ENCODE measurements at regions not wholly inside any gene's neighbourhood (a gene's known extent, or its start where the extent isn't known, plus 50 kb on each side); places are given as distances from the start of the nearest gene placed in this dataset.

- DNase-seq, result no peak
Observed at GRCh38 chr4:110780538-110780937, 157.7 kb upstream of the PITX2 start.

GRCh38 chr4:110781944-110782343, 159.1 kb upstream of the PITX2 start:
- no peak for DNase-seq

DNA sequence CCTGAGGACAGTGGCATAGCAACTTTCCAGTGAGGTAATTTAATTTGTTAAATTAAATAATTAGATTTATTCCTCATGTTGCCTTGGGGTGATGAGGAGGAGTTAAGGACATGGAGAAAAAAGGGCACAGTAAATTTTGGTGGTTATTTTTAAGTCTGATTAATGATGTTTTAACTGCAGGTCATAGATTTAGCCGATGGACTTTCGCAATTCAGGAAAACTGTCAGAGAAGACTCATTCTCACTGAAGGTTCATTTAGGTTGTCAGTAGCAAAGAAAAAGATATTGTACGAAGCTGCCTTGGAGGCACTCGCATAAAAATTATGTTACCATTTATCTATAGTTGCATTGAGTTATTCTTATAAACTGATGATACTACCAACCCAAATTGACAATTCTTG, 164.2 kb upstream of the PITX2 start:
- no peak for DNase-seq

DNA sequence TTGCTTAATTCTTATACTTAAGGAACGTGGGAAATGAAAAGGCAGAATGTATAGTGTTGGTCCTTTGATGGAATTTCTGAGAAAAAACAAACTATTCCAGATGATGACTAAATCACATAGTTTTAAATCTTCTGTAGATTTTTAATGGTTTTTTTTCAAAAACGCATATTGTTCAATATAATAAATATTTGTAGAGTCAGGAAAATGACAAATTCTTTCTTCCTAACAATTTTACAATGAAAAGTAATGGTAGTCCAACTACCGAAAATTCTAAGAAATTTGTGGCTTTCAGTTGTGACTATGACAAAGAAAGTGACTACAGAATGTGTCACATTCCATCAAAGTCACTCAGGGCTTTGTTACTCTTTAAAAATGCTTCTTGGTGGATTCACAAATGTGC, 164.8 kb upstream of the PITX2 start:
- no peak for DNase-seq

- DNase-seq, result no peak
Observed at GRCh38 chr4:110788302-110788701, 165.4 kb upstream of the PITX2 start.

- no peak for DNase-seq
Observed at GRCh38 chr4:110792036-110792435, 169.2 kb upstream of the PITX2 start.

DNA sequence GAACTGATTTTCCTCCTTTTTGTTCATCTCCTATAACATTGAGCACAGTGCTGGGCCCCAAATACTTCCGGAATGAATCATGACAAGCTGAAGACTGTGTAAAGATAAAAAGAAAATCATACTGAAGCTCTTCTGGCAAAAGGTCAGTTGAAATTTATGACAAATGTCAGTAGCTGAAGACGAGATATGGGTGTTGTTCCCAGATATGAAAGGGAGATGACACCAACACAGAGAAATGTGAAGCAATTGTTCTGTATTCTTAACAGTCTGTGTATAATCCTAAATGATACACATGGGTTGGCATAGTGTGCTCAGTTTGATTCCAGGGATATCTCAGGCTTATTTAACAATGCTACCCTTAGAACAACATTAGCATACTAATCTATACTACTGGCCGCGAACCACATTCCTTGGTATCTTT, 170.5 kb upstream of the PITX2 start:
- no peak for DNase-seq

DNA sequence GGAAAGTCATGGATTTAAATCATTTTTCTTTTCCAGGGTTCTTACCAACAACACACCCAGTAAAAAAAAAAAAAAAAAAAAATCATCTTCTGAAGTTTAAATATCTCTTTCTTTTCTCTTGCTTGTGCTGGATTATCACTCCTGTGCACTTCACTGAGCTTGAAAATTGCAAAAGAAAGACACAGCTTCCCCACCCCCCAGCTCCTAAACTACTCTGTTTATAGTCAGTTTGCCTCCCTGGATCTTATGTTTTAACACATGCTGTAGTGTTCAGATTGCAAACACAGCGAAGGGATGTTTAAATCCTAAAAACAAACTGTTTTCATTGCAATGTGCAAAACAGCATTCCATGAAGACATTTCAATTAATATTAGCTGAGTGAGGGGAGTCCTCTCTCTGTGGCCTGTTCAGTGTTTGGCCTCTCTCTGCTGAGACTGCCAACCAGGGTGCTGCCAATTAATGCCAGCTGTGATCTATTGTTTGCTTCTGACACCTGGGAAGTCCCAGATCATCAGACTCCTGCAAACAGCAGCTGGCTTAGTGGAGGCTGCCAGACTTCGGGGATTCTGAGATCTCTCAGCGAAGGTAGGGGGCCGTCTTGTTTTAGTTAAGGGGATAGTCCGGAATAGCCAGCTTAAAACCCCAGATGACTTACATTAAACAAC, 171.1 kb upstream of the PITX2 start:
- DNase-seq, result peak; percentile 70

- DNase-seq, result no peak
Observed at GRCh38 chr4:110795971-110796370, 173.1 kb upstream of the PITX2 start.

DNA sequence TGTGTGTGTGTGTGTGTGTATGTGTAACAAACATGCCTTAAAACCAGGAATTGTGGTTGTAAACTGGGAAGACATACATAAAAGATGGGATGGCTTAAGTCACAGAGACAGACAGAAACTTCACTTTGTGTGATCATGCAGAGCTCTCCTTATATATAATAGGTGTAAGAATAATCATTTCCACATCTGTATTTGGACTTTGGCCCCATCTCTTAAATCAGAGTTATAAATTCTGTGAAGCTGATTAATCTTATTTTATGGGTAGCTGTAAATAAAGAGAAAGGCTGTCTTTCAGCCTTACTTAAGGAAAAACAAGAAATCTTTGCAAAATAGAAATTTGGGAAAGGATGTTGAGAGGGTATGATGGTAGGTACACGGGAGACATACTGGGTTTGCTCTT, 174.6 kb upstream of the PITX2 start:
- no peak for DNase-seq

GRCh38 chr4:110798687-110799086, 175.8 kb upstream of the PITX2 start:
- DNase-seq, result no peak

DNA sequence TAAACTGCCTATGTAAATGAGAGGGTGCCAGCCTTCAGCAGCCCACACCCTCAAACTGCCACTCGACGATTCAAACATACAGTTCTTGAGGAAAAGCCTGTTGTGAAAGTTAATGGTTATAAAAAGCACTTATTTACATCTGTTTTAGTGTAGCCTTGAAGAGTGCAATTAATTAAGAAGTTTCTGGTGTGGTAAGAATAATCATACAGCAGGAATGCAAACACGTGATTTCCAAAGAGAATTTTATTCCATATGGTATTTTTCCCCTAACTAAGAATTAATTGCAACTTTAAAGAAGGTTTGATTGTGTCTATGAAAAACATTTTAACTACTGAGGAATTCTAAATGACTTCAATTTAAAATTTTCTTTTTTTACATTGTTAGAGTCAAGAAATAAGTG, 176.3 kb upstream of the PITX2 start:
- no peak for DNase-seq

DNA sequence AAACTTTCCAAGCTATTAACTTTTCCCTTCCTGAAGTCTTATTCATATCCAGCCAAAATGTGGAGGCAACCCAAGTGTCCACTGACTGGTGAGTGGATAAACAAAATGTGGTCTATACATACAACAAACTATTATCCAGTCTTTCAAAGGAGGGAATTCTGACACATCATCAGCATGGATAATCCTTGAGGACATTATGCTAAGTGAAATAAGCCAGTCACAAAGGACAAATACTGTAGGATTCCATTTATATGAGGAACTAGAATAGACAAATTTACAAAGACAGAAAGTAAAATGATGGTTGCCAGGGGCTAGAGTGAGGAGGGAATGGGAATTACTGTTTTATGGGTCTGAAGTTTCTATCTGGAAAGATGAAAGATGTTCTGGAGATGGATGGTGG, 178.7 kb upstream of the PITX2 start:
- no peak for DNase-seq

DNA sequence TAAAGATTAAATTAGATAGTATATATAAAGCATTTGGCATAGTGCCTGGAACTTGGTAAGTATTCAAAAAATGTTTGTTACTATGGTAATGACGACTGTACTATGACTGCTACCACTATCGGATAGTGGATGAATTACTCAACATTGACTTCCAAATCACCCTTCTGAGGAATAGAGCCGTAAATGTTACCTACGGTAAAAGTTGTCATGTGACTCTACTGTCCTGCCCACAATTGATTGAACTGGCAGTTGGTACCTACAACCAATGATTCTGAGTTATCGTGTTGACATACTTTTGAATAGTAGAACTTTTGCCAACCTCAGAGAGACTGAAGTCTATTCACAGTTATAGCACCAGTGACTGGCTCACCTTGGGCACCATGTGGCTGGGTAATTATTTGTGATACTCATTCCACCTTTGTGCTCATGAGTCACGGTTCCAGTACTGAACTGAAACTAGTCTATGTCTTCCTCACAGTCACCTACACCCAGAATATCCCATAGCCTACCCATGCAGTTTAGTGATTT, 185.5 kb upstream of the PITX2 start:
- DNase-seq, result no peak

DNA sequence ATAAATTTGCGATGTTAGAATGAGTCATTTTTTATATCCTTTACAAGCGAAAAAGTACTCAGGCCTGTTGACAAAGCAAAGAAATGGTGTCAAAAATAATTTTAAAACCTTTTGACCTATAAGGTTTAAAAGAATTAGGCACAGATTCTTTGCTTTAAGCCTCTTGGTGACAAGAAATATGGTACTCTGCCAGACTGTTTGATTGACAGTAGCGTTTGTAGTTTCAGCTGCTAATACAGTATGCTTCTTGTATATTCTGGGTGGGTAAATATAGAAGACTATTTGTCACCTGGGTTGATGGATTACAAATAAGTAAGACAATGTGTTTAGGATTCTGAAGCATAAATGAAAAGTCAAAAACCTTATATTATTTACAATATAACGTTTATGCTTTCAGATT, 193.1 kb upstream of the PITX2 start:
- DNase-seq, result no peak

- no peak for DNase-seq
Observed at GRCh38 chr4:110816367-110816766, 193.5 kb upstream of the PITX2 start.

DNA sequence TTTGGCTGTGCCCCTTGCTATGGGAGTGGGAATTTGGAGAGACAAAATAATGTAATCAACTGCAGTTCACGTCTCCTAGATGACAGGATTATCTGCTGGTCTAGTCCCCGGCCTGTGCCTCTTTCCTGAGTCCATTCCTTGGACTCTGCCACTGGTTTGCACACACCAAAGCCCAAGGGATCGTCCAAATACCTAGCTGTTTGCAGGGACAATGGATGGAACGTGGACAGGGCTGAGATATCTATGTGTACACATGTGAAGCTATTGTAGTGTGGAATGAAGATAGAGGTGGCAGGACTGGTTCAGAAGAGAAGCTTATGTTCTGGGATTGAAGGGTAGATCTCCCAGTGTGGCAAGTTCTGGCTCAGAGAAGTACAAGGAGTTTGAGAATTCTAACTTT, 198.3 kb upstream of the PITX2 start:
- DNase-seq, result no peak

GRCh38 chr4:110823251-110823650, 200.4 kb upstream of the PITX2 start:
- DNase-seq, result no peak

GRCh38 chr4:110824344-110824743, 201.5 kb upstream of the PITX2 start:
- DNase-seq, result no peak

- DNase-seq, result no peak
Observed at GRCh38 chr4:110826656-110827055, 203.8 kb upstream of the PITX2 start.

GRCh38 chr4:110830461-110830860, 207.6 kb upstream of the PITX2 start:
- DNase-seq, result peak; percentile 66

DNA sequence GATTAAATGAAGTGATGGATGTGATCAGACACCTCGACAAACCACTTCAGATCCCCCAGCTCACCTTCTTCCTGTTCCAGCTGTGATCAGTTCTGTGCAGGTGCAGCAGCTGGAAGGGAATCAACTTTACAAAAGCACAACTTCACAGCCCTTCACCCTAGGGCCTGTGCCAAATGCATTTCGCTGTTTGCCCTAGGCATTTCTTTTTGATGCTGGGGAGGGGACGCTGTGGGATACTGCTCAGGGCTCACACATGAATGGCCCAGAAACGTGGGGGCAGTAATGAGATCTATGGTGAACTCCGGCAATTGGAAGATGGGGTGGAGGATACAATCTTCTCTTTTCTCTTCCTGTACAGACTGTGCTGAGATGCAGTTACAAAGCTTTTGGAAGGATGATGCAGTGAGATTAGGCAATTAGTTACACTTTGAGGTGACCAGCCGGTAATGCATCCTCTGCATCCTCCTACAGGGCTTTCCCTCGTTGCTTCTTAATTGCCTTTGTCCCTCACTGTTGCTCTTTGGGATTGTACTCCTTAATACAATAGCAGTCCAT, 215.1 kb upstream of the PITX2 start:
- no peak for DNase-seq

DNA sequence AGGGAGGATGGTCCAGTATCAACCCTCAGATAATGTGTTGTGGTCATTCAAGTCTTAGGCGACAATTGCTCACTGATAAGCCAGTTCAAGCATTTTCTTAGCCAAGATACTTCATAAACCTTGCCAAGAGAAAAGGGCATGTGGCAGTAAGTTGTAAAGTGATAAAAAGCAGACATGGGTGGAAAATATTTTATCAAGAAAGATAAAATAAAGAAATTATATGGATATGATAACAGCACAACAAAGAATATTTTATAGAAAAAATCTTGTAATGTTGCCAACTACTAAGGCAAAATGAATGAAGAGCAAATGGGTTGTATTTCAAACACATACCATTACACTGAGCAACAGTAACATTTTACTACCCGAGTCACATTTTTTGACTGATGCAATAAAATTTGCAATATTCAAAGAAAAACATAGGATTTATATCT, 217.4 kb upstream of the PITX2 start:
- no peak for DNase-seq

DNA sequence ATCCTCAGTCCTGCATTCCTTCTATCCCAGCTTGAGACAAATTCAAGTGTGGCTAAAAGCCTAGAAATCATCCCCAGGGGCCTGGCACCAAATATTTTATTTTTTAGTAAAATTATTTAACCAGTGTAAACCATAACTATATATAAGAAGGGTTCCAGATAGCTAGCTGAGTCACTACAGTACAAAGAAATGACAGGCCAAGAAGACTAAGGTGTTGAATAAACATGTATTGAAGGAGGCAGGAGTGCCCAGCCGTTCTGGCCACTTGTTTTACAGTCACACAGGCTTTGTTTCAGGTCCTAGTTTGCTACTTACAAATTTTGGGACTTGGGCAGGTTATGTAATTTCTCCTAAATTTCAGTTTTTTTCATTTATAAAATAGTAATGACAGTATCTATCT, 225.9 kb upstream of the PITX2 start:
- DNase-seq, result peak; percentile 5

DNA sequence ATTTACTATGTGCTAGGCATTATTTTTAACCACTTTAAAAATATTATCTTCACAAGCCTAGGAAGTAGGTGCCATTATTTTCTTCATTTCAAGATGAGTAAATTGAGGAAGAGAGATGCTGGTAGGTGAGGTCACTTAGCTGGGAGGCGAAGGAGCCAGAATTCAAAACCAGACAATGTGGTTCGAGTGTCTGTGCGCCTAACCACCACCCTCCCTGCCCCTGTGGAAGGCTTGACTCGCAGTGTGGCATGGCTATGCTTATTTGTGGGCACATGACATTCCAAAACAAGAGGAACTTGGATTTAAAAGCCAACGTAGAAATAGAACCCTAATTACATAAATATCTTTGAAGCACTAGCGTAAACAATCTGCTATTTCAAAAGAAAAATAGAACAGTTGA, 226.6 kb upstream of the PITX2 start:
- peak; percentile 2 for DNase-seq

Data from DMS53 (cell line).